Daoy (cell line): ENCODE measurements at regions not wholly inside any gene's neighbourhood (a gene's known extent, or its start where the extent isn't known, plus 50 kb on each side); places are given as distances from the start of the nearest gene placed in this dataset.
"Not testable (repeated sequence)": the region's sequence is repeated elsewhere in the genome, so short reads cannot be mapped to it uniquely, and the experiment has no call there.

Source experiments
- DNase-seq: peaks from one replicate; pipeline ENCODE4 v3.0.0-alpha.2; 2015; ENCODE audit warnings: low read depth

- DNase-seq, result not testable (repeated sequence)
Measured at GRCh38 chr3:29182828-29183227, 98.0 kb upstream of the RBMS3 start.

GRCh38 chr3:29183346-29184087 is 97.4 kb upstream of the RBMS3 start:
- DNase-seq, result peak; percentile 39

- DNase-seq, result peak; percentile 13
Measured at GRCh38 chr3:29185706-29186105, 95.2 kb upstream of the RBMS3 start.

- DNase-seq, result peak; percentile 79
Measured at GRCh38 chr3:29186131-29186599, 94.7 kb upstream of the RBMS3 start.

GRCh38 chr3:29186982-29187725 is 93.7 kb upstream of the RBMS3 start:
- DNase-seq, result peak; percentile 75

- no peak for DNase-seq
Measured at GRCh38 chr3:29189328-29189727, 91.5 kb upstream of the RBMS3 start.

GRCh38 chr3:29194139-29194538 is 86.7 kb upstream of the RBMS3 start:
- DNase-seq, result no peak

GRCh38 chr3:29195056-29195455 is 85.8 kb upstream of the RBMS3 start:
- no peak for DNase-seq

GRCh38 chr3:29201604-29202003 is 79.3 kb upstream of the RBMS3 start:
- DNase-seq, result no peak

- peak; percentile 23 for DNase-seq
Measured at GRCh38 chr3:29202378-29202777, 78.5 kb upstream of the RBMS3 start.

- DNase-seq, result no peak
Measured at GRCh38 chr3:29203851-29204250, 77.0 kb upstream of the RBMS3 start.

- DNase-seq, result no peak
Measured at GRCh38 chr3:29207427-29207826, 73.4 kb upstream of the RBMS3 start.

- DNase-seq, result no peak
Measured at GRCh38 chr3:29212789-29213433, 68.0 kb upstream of the RBMS3 start.

- no peak for DNase-seq
Measured at GRCh38 chr3:29214009-29214658, 66.7 kb upstream of the RBMS3 start.

GRCh38 chr3:29215948-29216347 is 64.9 kb upstream of the RBMS3 start:
- no peak for DNase-seq

- no peak for DNase-seq
Measured at GRCh38 chr3:29226706-29227105, 54.2 kb upstream of the RBMS3 start.

- DNase-seq, result no peak
Measured at GRCh38 chr3:29227307-29227706, 53.6 kb upstream of the RBMS3 start.
